ENCODE measurements at regions not wholly inside any gene's neighbourhood (a gene's known extent, or its start where the extent isn't known, plus 50 kb on each side); places are given as distances from the start of the nearest gene placed in this dataset.

DNA sequence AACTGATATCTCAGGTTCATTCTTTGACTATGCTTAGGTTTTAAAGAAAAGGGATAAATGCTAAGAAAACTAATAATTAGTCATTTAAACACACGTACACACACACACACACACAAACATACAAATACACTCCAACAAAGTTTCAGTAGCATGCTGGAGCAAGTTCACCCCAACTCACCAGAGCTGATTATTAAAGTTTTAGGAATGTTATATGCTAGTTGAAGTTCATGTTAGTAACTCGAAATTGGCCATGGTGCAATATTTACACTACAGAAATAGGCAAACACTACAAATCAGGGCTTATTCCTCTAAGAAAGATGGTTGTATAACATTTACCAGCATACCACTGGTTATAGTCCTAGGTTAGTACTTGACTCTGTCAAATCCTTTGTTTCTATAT is 384.0 kb upstream of the DIPK2B start:
- no peak overlapping the region for H3K4me3 ChIP-seq (ENCODE audit: low read depth, low read length)
- CTCF ChIA-PET, result no interaction called here
- TF ChIP-seq CTCF (IDR thresholded peaks at IDR 0.05; ENCODE audit: insufficient read depth, low read depth, low read length), result no peak
- no peak for DNase-seq (ENCODE audit: low read depth)
- H3K36me3 ChIP-seq (ENCODE audit: control insufficient read depth, insufficient read depth, low read length), result no peaks in the 10 kb centered on the region
- POLR2A ChIA-PET, result no interaction called here
- no peaks in the 10 kb centered on the region for H3K27me3 ChIP-seq (ENCODE audit: control insufficient read depth, insufficient read depth, low read length)

GRCh38 chrX:45577361-45577760 is 376.7 kb upstream of the DIPK2B start:
- TF ChIP-seq CTCF (IDR thresholded peaks at IDR 0.05; ENCODE audit: insufficient read depth, low read depth, low read length), result no peak
- Histone ChIP-seq H3K36me3 (ENCODE audit: control insufficient read depth, insufficient read depth, low read length) (no peaks in the 10 kb centered on the region), H3K4me3 (ENCODE audit: low read depth, low read length) (no peak overlapping the region), H3K27me3 (ENCODE audit: control insufficient read depth, insufficient read depth, low read length) (no peaks in the 10 kb centered on the region)
- DNase-seq (ENCODE audit: low read depth), result no peak
- ChIA-PET CTCF (no interaction called here), POLR2A (no interaction called here)

DNA sequence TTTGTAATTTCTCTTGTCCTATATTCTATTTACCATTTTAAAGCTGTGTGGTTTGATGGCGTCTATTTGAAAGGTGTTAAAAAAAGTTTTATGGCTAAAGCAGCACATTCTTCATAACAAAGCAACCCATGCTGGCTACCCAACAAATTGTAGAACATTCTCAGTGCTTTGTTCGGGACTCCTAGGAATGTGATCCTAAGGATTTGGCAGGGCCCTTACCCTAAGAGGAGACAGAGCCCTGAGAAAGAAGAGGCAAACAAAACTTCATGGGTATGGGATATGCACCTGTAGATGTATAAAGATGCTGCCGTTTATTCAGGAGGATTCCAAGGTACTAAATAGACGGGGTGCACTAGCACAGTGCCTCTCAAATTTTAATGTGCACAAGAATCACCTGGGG is 370.8 kb upstream of the DIPK2B start:
- no peak for DNase-seq (ENCODE audit: low read depth)
- POLR2A ChIA-PET, result no interaction called here
- Histone ChIP-seq H3K36me3 (ENCODE audit: control insufficient read depth, insufficient read depth, low read length) (no peaks in the 10 kb centered on the region), H3K27me3 (ENCODE audit: control insufficient read depth, insufficient read depth, low read length) (no peaks in the 10 kb centered on the region), H3K4me3 (ENCODE audit: low read depth, low read length) (no peak overlapping the region)
- CTCF ChIA-PET, result no interaction called here
- TF ChIP-seq CTCF (IDR thresholded peaks at IDR 0.05; ENCODE audit: insufficient read depth, low read depth, low read length), result no peak

DNA sequence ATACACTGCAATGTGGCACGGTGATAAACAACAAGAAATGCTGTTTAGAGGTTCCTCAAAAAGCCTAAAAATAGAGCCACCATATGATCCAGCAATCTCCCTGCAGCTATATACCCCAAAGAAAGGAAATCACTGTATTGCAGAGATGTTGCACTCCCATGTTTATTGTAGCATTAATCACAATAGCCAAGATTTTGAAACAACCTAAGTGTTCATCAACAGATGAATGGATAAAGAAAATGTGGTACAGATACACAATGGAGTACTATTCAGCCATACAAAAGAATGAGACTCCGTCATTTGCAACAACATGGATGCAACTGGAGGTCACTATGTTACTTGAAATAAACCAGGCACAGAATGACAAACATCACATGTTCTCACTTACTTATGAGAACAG is 365.8 kb upstream of the DIPK2B start:
- no peak for TF ChIP-seq CTCF (IDR thresholded peaks at IDR 0.05; ENCODE audit: insufficient read depth, low read depth, low read length)
- Histone ChIP-seq H3K27me3 (ENCODE audit: control insufficient read depth, insufficient read depth, low read length) (no peaks in the 10 kb centered on the region), H3K4me3 (ENCODE audit: low read depth, low read length) (no peak overlapping the region), H3K36me3 (ENCODE audit: control insufficient read depth, insufficient read depth, low read length) (no peaks in the 10 kb centered on the region)
- CTCF ChIA-PET, result no interaction called here
- POLR2A ChIA-PET, result no interaction called here
- no peak for DNase-seq (ENCODE audit: low read depth)

DNA sequence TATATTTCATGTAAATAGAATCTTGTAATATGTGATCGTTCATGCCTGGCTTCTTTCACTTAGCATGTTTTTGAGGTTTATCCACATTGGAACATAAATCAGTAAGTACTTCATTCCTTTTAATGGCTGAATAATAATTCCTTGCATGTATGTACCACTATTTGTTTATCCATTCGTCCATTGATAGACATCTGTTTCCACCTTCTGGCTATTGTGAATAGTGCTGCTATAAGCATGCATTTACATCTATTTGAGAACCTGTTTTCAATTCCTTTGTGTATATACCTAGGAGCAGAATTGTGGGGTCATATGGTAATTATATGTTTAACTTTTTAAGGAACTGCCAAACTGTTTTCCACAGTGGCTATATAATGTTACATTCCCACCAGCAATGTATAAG is 356.7 kb upstream of the DIPK2B start:
- H3K27me3 ChIP-seq (ENCODE audit: control insufficient read depth, insufficient read depth, low read length), result no peaks in the 10 kb centered on the region
- DNase-seq (ENCODE audit: low read depth), result no peak
- no peak for TF ChIP-seq CTCF (IDR thresholded peaks at IDR 0.05; ENCODE audit: insufficient read depth, low read depth, low read length)
- ChIA-PET CTCF (no interaction called here), POLR2A (no interaction called here)
- no peaks in the 10 kb centered on the region for H3K36me3 ChIP-seq (ENCODE audit: control insufficient read depth, insufficient read depth, low read length)
- no peak overlapping the region for H3K4me3 ChIP-seq (ENCODE audit: low read depth, low read length)

Measured in BJ (cell line).